ENCODE measurements at regions not wholly inside any gene's neighbourhood (a gene's known extent, or its start where the extent isn't known, plus 50 kb on each side); places are given as distances from the start of the nearest gene placed in this dataset.

GRCh38 chr20:60999250-60999649, 252.8 kb upstream of the CDH4 start:
- Histone ChIP-seq H3K27me3 (replicated peaks; ENCODE audit: insufficient read depth, low read length) (peaks cover 7% of the 10 kb centered on the region), H3K36me3 (replicated peaks; ENCODE audit: insufficient read depth, low read length) (no peaks in the 10 kb centered on the region), H2AFZ (ENCODE audit: low read length) (no peak overlapping the region), H3K4me1 (ENCODE audit: low read length) (no peaks in the 10 kb centered on the region), H3F3A (ENCODE audit: insufficient read depth, low read length) (no peaks in the 10 kb centered on the region), H3K4me2 (ENCODE audit: low read depth, low read length) (no peak overlapping the region), H3K9ac (ENCODE audit: low read length) (no peak overlapping the region), H3K79me2 (ENCODE audit: low read length) (no peaks in the 10 kb centered on the region), H3K9me3 (replicated peaks; ENCODE audit: insufficient read depth, low read length) (no peaks in the 10 kb centered on the region), H4K20me1 (ENCODE audit: insufficient read depth, low read length) (no peaks in the 10 kb centered on the region), H3K27ac (ENCODE audit: low read length) (no peak overlapping the region), H3K9me2 (replicated peaks; ENCODE audit: insufficient read depth, low read length) (no peaks in the 10 kb centered on the region), H3K4me3 (ENCODE audit: low read length) (no peak overlapping the region)
- no peak for DNase-seq
- TF ChIP-seq EZH2 (optimal IDR thresholded peaks at IDR 0.05; ENCODE audit: low read depth, low read length) (no peak), CTCF (IDR thresholded peaks at IDR 0.05; ENCODE audit: low read length) (no peak), EZH2phosphoT487 (IDR thresholded peaks at IDR 0.05; ENCODE audit: low read length) (no peak)

GRCh38 chr20:61002090-61002489, 250.0 kb upstream of the CDH4 start:
- H3F3A ChIP-seq (ENCODE audit: insufficient read depth, low read length) = no peaks in the 10 kb centered on the region
- H3K9me2 ChIP-seq (replicated peaks; ENCODE audit: insufficient read depth, low read length) = no peaks in the 10 kb centered on the region
- H3K9ac ChIP-seq (ENCODE audit: low read length) = no peak overlapping the region
- no peak for DNase-seq
- H3K27me3 ChIP-seq (replicated peaks; ENCODE audit: insufficient read depth, low read length) = peaks cover 6% of the 10 kb centered on the region
- no peaks in the 10 kb centered on the region for H3K4me1 ChIP-seq (ENCODE audit: low read length)
- H3K4me2 ChIP-seq (ENCODE audit: low read depth, low read length) = no peak overlapping the region
- H4K20me1 ChIP-seq (ENCODE audit: insufficient read depth, low read length) = no peaks in the 10 kb centered on the region
- H3K9me3 ChIP-seq (replicated peaks; ENCODE audit: insufficient read depth, low read length) = no peaks in the 10 kb centered on the region
- H3K4me3 ChIP-seq (ENCODE audit: low read length) = no peak overlapping the region
- H3K79me2 ChIP-seq (ENCODE audit: low read length) = no peaks in the 10 kb centered on the region
- no peaks in the 10 kb centered on the region for H3K36me3 ChIP-seq (replicated peaks; ENCODE audit: insufficient read depth, low read length)
- TF ChIP-seq EZH2phosphoT487 (IDR thresholded peaks at IDR 0.05; ENCODE audit: low read length) (no peak), EZH2 (optimal IDR thresholded peaks at IDR 0.05; ENCODE audit: low read depth, low read length) (no peak), CTCF (IDR thresholded peaks at IDR 0.05; ENCODE audit: low read length) (no peak)
- H2AFZ ChIP-seq (ENCODE audit: low read length) = no peak overlapping the region
- no peak overlapping the region for H3K27ac ChIP-seq (ENCODE audit: low read length)

GRCh38 chr20:61014491-61014890, 237.6 kb upstream of the CDH4 start:
- Histone ChIP-seq H3K4me2 (ENCODE audit: low read depth, low read length) (no peak overlapping the region), H3K27ac (ENCODE audit: low read length) (no peak overlapping the region), H3K79me2 (ENCODE audit: low read length) (no peaks in the 10 kb centered on the region), H3K4me3 (ENCODE audit: low read length) (no peak overlapping the region), H3K4me1 (ENCODE audit: low read length) (no peaks in the 10 kb centered on the region), H2AFZ (ENCODE audit: low read length) (no peak overlapping the region), H3K9me3 (replicated peaks; ENCODE audit: insufficient read depth, low read length) (no peaks in the 10 kb centered on the region), H3K9ac (ENCODE audit: low read length) (no peak overlapping the region), H4K20me1 (ENCODE audit: insufficient read depth, low read length) (no peaks in the 10 kb centered on the region), H3F3A (ENCODE audit: insufficient read depth, low read length) (no peaks in the 10 kb centered on the region), H3K36me3 (replicated peaks; ENCODE audit: insufficient read depth, low read length) (no peaks in the 10 kb centered on the region), H3K27me3 (replicated peaks; ENCODE audit: insufficient read depth, low read length) (no peaks in the 10 kb centered on the region; the same call in 1 of the 2 replicates), H3K9me2 (replicated peaks; ENCODE audit: insufficient read depth, low read length) (no peaks in the 10 kb centered on the region)
- TF ChIP-seq EZH2phosphoT487 (IDR thresholded peaks at IDR 0.05; ENCODE audit: low read length) (no peak), CTCF (IDR thresholded peaks at IDR 0.05; ENCODE audit: low read length) (no peak), EZH2 (optimal IDR thresholded peaks at IDR 0.05; ENCODE audit: low read depth, low read length) (no peak)
- DNase-seq = no peak
